HCT116 (cell line): ENCODE measurements at regions not wholly inside any gene's neighbourhood (a gene's known extent, or its start where the extent isn't known, plus 50 kb on each side); places are given as distances from the start of the nearest gene placed in this dataset.

Experiments
- ATAC-seq: fragments of 200-7000 bp; cut with Tn5 transposase; 2 replicates; pipeline ENCODE4 v1.9.1; 2020; ENCODE audit warnings: mild to moderate bottlenecking, moderate library complexity
- BruUV-seq: library from RNA; stranded (reverse); fragments of 400-500 nt; replicated peaks from 2 replicates; lab custom pipeline; 2021; lab: Mats Ljungman, UMichigan
- CTCF ChIA-PET: fragments of 300-600 bp; sonication (Branson Sonifier 250); formaldehyde crosslinking; loops from one replicate; lab custom pipeline; 2021; ENCODE audit warnings: antibody characterized with exemption; lab: Charles Lee
- POLR2A ChIA-PET: fragments of 300-600, 350-600 bp; sonication (Branson Sonifier 250); formaldehyde crosslinking; loops from one replicate; lab custom pipeline; 2021; ENCODE audit warnings: antibody characterized with exemption; lab: Charles Lee
- RAD21 ChIA-PET, 2 experiments: fragments of 300-600 bp; sonication (Branson Sonifier 250); formaldehyde crosslinking; loops; one replicate each; lab custom pipeline; 2023; ENCODE audit warnings: low total read pairs in 2 of 2; ENCODE audit not compliant: uncharacterized antibody in 2 of 2, unreplicated experiment in 2 of 2, low non-redundant PET in 1 of 2; lab: Charles Lee
- DNase-seq: peaks from one replicate; pipeline ENCODE4 v3.0.0-alpha.2; 2010; ENCODE audit warnings: low read depth, low spot score
- H2AFZ ChIP-seq: fragments of 200-600 bp; shearing (Covaris generic), sonication (generic); 2 replicates; pipeline ENCODE4 v1.6.1; 2017; ENCODE audit warnings: low read depth, mixed run types, mixed read lengths, antibody characterized with exemption, low read length; ENCODE audit not compliant: poor library complexity, severe bottlenecking
- H3K27ac ChIP-seq: 2 replicates; pipeline ENCODE4 v1.5.1; 2012; ENCODE audit warnings: low read depth, low read length
- H3K27me3 ChIP-seq: fragments of 200-600 bp; sonication (generic); 2 replicates; pipeline ENCODE4 v1.6.1; 2016; ENCODE audit warnings: mixed run types, low read length, mixed read lengths; ENCODE audit not compliant: insufficient read depth
- H3K36me3 ChIP-seq, 2 experiments: fragments of 200-500 bp in 1 of 2; fragments of 200-600 bp in 1 of 2; sonication (Bioruptor generic) in 1 of 2; sonication (generic) in 1 of 2; 2 replicates each; pipeline versions ENCODE4 v1.5.1 to v1.6.1; 2014 to 2016; ENCODE audit warnings: low read length in 2 of 2, inconsistent platforms in 1 of 2, mixed read lengths in 1 of 2, mixed run types in 1 of 2; ENCODE audit not compliant: insufficient read depth in 2 of 2, control insufficient read depth in 1 of 2
- H3K4me1 ChIP-seq, 2 experiments: fragments of 200-600 bp in 1 of 2; sonication (generic) in 1 of 2; 2 replicates each; pipeline versions ENCODE4 v1.5.1 to v1.6.1; 2012 to 2017; ENCODE audit warnings: low read length in 2 of 2, inconsistent platforms in 1 of 2, mild to moderate bottlenecking in 1 of 2, mixed read lengths in 1 of 2, mixed run types in 1 of 2, moderate library complexity in 1 of 2; ENCODE audit not compliant: insufficient read depth in 2 of 2, control insufficient read depth in 1 of 2
- H3K4me2 ChIP-seq: fragments of 200-600 bp; sonication (generic); 2 replicates; pipeline ENCODE4 v1.6.1; 2017; ENCODE audit warnings: mixed run types, low read length, mixed read lengths
- H3K4me3 ChIP-seq, 2 experiments: fragments of 200-600 bp in 1 of 2; sonication (generic) in 1 of 2; replicated peaks in 1 of 2; 2 replicates each; pipeline ENCODE4 v1.5.1; 2011 to 2016; ENCODE audit warnings: low read length in 2 of 2, control low read depth in 1 of 2, low read depth in 1 of 2, mild to moderate bottlenecking in 1 of 2, mixed read lengths in 1 of 2, mixed run types in 1 of 2
- H3K79me2 ChIP-seq: fragments of 200-600 bp; sonication (generic); 2 replicates; pipeline ENCODE4 v1.6.1; 2017; ENCODE audit warnings: mild to moderate bottlenecking, mixed run types, low read length, moderate library complexity, mixed read lengths; ENCODE audit not compliant: insufficient read depth
- H3K9ac ChIP-seq: fragments of 200-600 bp; sonication (generic); 2 replicates; pipeline ENCODE4 v1.6.1; 2016; ENCODE audit warnings: low read length, mixed read lengths
- H3K9me2 ChIP-seq: fragments of 200-600 bp; sonication (generic), shearing (Covaris generic); 2 replicates; pipeline ENCODE4 v1.6.1; 2017; ENCODE audit warnings: mixed run types, mild to moderate bottlenecking, moderate library complexity; ENCODE audit not compliant: insufficient read depth
- H3K9me3 ChIP-seq, 2 experiments: fragments of 200-500 bp in 1 of 2; fragments of 200-600 bp in 1 of 2; sonication (Bioruptor generic) in 1 of 2; sonication (generic) in 1 of 2; 2 replicates each; pipeline ENCODE4 v1.6.1; 2014 to 2017; ENCODE audit warnings: low read length in 2 of 2, mixed read lengths in 2 of 2, inconsistent platforms in 1 of 2, low read depth in 1 of 2, mild to moderate bottlenecking in 1 of 2, mixed run types in 1 of 2, moderate library complexity in 1 of 2; ENCODE audit not compliant: control insufficient read depth in 1 of 2, insufficient read depth in 1 of 2
- H4K20me1 ChIP-seq: fragments of 200-600 bp; sonication (generic), shearing (Covaris generic); 2 replicates; pipeline ENCODE4 v1.6.1; 2017; ENCODE audit warnings: mixed run types, mild to moderate bottlenecking, moderate library complexity; ENCODE audit not compliant: insufficient read depth
- CEBPB ChIP-seq: IDR thresholded peaks from 2 replicates; pipeline ENCODE4 v1.6.1; 2012; ENCODE audit warnings: low read depth
- CTCF ChIP-seq, 3 experiments: fragments of 200-600 bp in 1 of 3; sonication (generic) in 1 of 3; IDR thresholded peaks in 2 of 3; conservative IDR thresholded peaks in 1 of 3; 2 replicates each; pipeline ENCODE4 v1.5.1; 2012 to 2017; ENCODE audit warnings: low read depth in 2 of 3, low read length in 2 of 3, antibody characterized with exemption in 1 of 3, borderline replicate concordance in 1 of 3, control low read depth in 1 of 3, mild to moderate bottlenecking in 1 of 3, mixed read lengths in 1 of 3, mixed run types in 1 of 3, moderate library complexity in 1 of 3; ENCODE audit not compliant: insufficient read depth in 1 of 3
- EZH2phosphoT487 ChIP-seq: fragments of 200-600 bp; IDR thresholded peaks from 2 replicates; pipeline ENCODE4 v1.6.1; 2018; ENCODE audit warnings: antibody characterized with exemption, borderline replicate concordance
- POLR2AphosphoS5 ChIP-seq: IDR thresholded peaks from 2 replicates; pipeline ENCODE4 v1.6.1; 2011; ENCODE audit warnings: mild to moderate bottlenecking, low read depth, low read length, moderate library complexity
- SRF ChIP-seq: IDR thresholded peaks from 2 replicates; pipeline ENCODE4 v1.6.1; 2012; ENCODE audit warnings: low read depth
- YY1 ChIP-seq: IDR thresholded peaks from 2 replicates; pipeline ENCODE4 v1.6.1; 2011; ENCODE audit warnings: low read length, low read depth, moderate library complexity, mild to moderate bottlenecking; ENCODE audit not compliant: insufficient replicate concordance; ENCODE audit errors: extremely low read depth
- ZFX ChIP-seq: fragments of 450-650 bp; IDR thresholded peaks from 2 replicates; pipeline ENCODE4 v1.6.1; 2017
- intact Hi-C: fragments of 100-400 bp; cut with micrococcal nuclease; formaldehyde crosslinking; loops from 2 replicates; pipeline ENCODE4 v1.10.0; 2022

- Histone ChIP-seq H3K4me2 (no peak overlapping the region), H3K4me3 (no peak overlapping the region), H3K4me1 (no peaks in the 10 kb centered on the region), H4K20me1 (no peaks in the 10 kb centered on the region), H3K27ac (no peak overlapping the region), H3K36me3 (no peaks in the 10 kb centered on the region), H3K9me2 (no peaks in the 10 kb centered on the region), H3K9ac (no peak overlapping the region), H2AFZ (no peak overlapping the region), H3K79me2 (no peaks in the 10 kb centered on the region), H3K9me3 (no peaks in the 10 kb centered on the region), H3K27me3 (peaks cover 8% of the 10 kb centered on the region; the same call in 1 of the 2 replicates)
- no peak for TF ChIP-seq CTCF (IDR thresholded peaks at IDR 0.05 in 2 of 3, conservative IDR thresholded peaks at IDR 0.05 in 1 of 3; ENCODE audit: borderline replicate concordance in 1 of 3, insufficient read depth in 1 of 3, low read depth in 2 of 3, low read length in 2 of 3)
- no peak for TF ChIP-seq ZFX
- no peak for TF ChIP-seq SRF
- TF ChIP-seq YY1: no peak
- DNase-seq: no peak
- RAD21 ChIA-PET: no interaction called here
- CTCF ChIA-PET: no interaction called here
- intact Hi-C loops: no loop called here
- POLR2A ChIA-PET: no interaction called here
- BruUV-seq: no TSS peak
- ATAC-seq: no peak
Observed at GRCh38 chr16:9644258-9644657, 538.0 kb downstream of the GRIN2A start.

GRCh38 chr16:9645911-9646310 is 536.3 kb downstream of the GRIN2A start:
- intact Hi-C loops: no loop called here
- TF ChIP-seq POLR2AphosphoS5 (no peak), EZH2phosphoT487 (no peak), CEBPB (no peak)

More at GRCh38 chr16:9645911-9646310, 536.3 kb downstream of the GRIN2A start:
- Histone ChIP-seq H3K9me3 (no peaks in the 10 kb centered on the region), H3K4me2 (no peak overlapping the region), H3K4me3 (no peak overlapping the region), H3K79me2 (no peaks in the 10 kb centered on the region), H3K9me2 (no peaks in the 10 kb centered on the region), H3K27me3 (peaks cover 8% of the 10 kb centered on the region; the same call in 1 of the 2 replicates), H3K9ac (no peak overlapping the region), H3K4me1 (no peaks in the 10 kb centered on the region), H3K27ac (no peak overlapping the region), H3K36me3 (no peaks in the 10 kb centered on the region), H2AFZ (no peak overlapping the region), H4K20me1 (no peaks in the 10 kb centered on the region)
- CTCF ChIA-PET: no interaction called here
- DNase-seq: no peak
- BruUV-seq: no TSS peak
- RAD21 ChIA-PET: no interaction called here
- ATAC-seq: no peak
- POLR2A ChIA-PET: no interaction called here
